ENCODE measurements at regions not wholly inside any gene's neighbourhood (a gene's known extent, or its start where the extent isn't known, plus 50 kb on each side); places are given as distances from the start of the nearest gene placed in this dataset.

- TF ChIP-seq POLR2A (IDR thresholded peaks at IDR 0.05) = no peak
- TF ChIP-seq CTCF (IDR thresholded peaks at IDR 0.05) = no peak
- no peak overlapping the region for H3K4me3 ChIP-seq
- H3K36me3 ChIP-seq = no peaks in the 10 kb centered on the region
- intact Hi-C loops (cut with DNase I) = no loop called here
- DNase-seq (no peak), ATAC-seq (no peak)
- H3K27ac ChIP-seq = no peak overlapping the region
- no peaks in the 10 kb centered on the region for H3K9me3 ChIP-seq
- peaks cover 0 to 4% (median 0%) of the 10 kb centered on the region in 9 donors for H3K27me3 ChIP-seq
- WGBS, 4 donors = 88 to 94% (median 91%) methylated on average over 2 of the region's 2 CpGs
- H3K4me1 ChIP-seq = no peaks in the 10 kb centered on the region
Observed at GRCh38 chr19:28544451-28545261, 668.3 kb downstream of the UQCRFS1 start.

DNA sequence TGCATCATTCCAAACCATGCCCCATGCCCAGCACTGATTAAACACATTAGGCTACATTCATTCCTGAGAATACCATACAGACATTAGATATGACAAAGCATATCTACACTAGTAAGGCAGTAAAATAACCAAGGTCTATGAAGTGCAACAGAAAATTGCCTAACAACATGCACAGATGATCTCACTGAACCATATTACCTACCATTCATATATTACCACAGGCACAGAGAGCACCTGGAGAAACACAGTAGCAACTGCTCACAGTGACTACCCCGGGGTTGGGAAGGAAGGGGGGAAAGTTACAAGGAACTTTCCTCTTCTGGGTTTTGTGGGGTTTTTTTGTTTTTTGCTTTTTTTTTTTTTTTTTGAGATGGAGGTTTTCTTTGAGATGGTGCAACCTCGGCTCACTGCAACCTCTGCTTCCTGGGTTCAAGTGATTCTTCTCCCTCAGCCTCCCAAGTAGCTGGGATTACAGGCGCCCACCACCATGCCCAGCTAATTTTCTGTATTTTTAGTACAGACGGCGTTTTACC lies 669.6 kb downstream of the UQCRFS1 start:
- TF ChIP-seq CTCF (IDR thresholded peaks at IDR 0.05) (no peak), POLR2A (IDR thresholded peaks at IDR 0.05) (no peak)
- intact Hi-C loops (cut with DNase I) = no loop called here
- H3K4me1 ChIP-seq = no peaks in the 10 kb centered on the region
- 74 to 86% (median 80%) methylated on average over 5 of the region's 5 CpGs for whole genome bisulfite sequencing, 4 donors
- H3K27me3 ChIP-seq = peaks cover 0 to 4% (median 0%) of the 10 kb centered on the region in 9 donors
- no peak overlapping the region for H3K27ac ChIP-seq
- no peak overlapping the region for H3K4me3 ChIP-seq
- H3K36me3 ChIP-seq = no peaks in the 10 kb centered on the region
- ATAC-seq (no peak), DNase-seq (no peak)
- H3K9me3 ChIP-seq = peaks cover 0 to 2% (median 0%) of the 10 kb centered on the region in 12 donors

GRCh38 chr19:28542394-28543243 lies 670.3 kb downstream of the UQCRFS1 start:
- intact Hi-C loops (cut with DNase I) = no loop called here
- DNase-seq (no peak), ATAC-seq (no peak)
- peaks cover 0 to 9% (median 3%) of the 10 kb centered on the region in 12 donors for H3K9me3 ChIP-seq
- no peaks in the 10 kb centered on the region for H3K4me1 ChIP-seq
- no peak overlapping the region for H3K4me3 ChIP-seq
- no peak overlapping the region for H3K27ac ChIP-seq
- H3K27me3 ChIP-seq = peaks cover 0 to 4% (median 0%) of the 10 kb centered on the region in 9 donors
- no peaks in the 10 kb centered on the region for H3K36me3 ChIP-seq
- 77 to 81% (median 78%) methylated on average over 12 of the region's 12 CpGs for WGBS, 4 donors
- TF ChIP-seq POLR2A (IDR thresholded peaks at IDR 0.05) (no peak), CTCF (IDR thresholded peaks at IDR 0.05) (no peak)

Data from heart left ventricle (tissue), 16 donors.